ENCODE measurements at regions not wholly inside any gene's neighbourhood (a gene's known extent, or its start where the extent isn't known, plus 50 kb on each side); places are given as distances from the start of the nearest gene placed in this dataset.

DNA sequence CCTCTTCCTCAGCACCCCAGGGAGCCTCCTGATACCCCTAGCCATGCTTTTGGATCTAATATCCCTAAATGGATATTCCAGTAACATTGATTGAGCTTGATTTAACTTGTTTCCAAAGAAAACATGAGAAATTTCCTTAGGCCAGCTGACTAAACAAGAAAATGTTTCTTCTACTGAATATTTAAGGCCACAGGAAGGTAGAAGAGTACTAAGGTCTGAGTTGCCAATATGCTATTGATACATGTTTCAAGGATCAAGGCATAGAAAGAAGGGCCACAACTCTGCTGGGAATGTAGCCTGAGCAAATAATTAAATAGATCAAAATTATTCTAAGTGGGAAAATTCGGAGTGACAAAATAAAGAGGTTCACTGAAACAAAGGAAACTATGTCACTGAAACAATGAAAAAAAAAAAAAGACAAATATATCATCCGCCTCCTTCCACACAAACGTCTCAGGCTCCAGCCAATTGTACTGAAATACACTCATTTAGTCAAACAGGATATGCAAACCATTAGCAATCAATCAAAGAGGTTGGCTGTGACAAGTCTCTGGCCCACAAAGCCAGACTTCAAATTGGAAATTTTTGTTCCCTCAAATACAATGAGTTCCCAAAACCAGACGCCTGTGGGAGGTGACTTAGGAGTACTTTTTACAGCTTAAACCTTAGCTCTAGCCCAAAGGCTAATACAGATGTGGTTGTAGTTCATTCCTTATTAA lies 396.2 kb downstream of the HTR7 start:
- FAIRE-seq: no peak
- TF ChIP-seq, protein P1, sequence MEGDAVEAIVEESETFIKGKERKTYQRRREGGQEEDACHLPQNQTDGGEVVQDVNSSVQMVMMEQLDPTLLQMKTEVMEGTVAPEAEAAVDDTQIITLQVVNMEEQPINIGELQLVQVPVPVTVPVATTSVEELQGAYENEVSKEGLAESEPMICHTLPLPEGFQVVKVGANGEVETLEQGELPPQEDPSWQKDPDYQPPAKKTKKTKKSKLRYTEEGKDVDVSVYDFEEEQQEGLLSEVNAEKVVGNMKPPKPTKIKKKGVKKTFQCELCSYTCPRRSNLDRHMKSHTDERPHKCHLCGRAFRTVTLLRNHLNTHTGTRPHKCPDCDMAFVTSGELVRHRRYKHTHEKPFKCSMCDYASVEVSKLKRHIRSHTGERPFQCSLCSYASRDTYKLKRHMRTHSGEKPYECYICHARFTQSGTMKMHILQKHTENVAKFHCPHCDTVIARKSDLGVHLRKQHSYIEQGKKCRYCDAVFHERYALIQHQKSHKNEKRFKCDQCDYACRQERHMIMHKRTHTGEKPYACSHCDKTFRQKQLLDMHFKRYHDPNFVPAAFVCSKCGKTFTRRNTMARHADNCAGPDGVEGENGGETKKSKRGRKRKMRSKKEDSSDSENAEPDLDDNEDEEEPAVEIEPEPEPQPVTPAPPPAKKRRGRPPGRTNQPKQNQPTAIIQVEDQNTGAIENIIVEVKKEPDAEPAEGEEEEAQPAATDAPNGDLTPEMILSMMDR (IDR thresholded peaks at IDR 0.05; ENCODE audit: insufficient read depth, low read length, severe bottlenecking): no peak
- DNase-seq (ENCODE audit: low read depth): no peak
- Histone ChIP-seq H3K27me3 (ENCODE audit: control insufficient read depth, insufficient read depth, low read length) (no peaks in the 10 kb centered on the region), H3K36me3 (ENCODE audit: control insufficient read depth, insufficient read depth, low read length) (no peaks in the 10 kb centered on the region), H3K4me3 (ENCODE audit: low read depth, low read length) (no peak overlapping the region)

DNA sequence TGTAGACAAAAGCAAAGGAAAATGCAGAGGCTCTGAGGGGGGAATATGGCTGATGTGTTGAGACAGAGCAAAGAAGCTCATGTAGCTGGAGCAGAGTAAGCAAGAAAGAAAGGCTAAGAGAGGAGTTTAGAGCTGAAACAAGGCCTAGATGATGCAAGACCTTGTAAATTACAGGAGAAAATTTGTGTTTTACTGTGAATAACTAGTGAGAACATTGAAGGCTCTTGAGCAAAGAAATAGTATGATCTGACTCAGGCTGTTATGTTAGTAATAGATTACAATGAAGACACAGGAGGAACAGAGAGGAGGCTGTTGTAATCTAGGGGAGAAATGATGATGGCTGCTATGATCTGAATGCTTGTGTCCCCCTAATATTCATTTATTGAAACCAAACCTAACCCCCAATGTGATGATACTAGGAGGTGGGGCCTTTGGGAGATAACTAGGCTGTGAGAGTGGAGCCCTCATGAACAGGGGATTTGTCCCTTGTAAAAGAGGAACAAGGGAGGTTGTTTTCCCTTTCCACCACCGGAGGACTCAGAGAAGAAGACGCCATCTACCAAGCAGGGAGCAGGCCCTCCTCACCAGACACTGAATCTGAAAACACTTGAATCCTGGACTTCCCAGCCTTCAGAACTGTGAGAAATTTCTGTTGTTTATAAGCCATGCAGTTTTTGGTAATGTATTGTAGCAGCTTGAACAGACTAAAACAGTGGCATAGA lies 394.9 kb downstream of the HTR7 start:
- H3K36me3 ChIP-seq (ENCODE audit: control insufficient read depth, insufficient read depth, low read length): no peaks in the 10 kb centered on the region
- TF ChIP-seq, protein P1 (IDR thresholded peaks at IDR 0.05; ENCODE audit: insufficient read depth, low read length, severe bottlenecking): no peak
- FAIRE-seq: peak; percentile 18
- H3K27me3 ChIP-seq (ENCODE audit: control insufficient read depth, insufficient read depth, low read length): no peaks in the 10 kb centered on the region
- no peak overlapping the region for H3K4me3 ChIP-seq (ENCODE audit: low read depth, low read length)
- no peak for DNase-seq (ENCODE audit: low read depth)

DNA sequence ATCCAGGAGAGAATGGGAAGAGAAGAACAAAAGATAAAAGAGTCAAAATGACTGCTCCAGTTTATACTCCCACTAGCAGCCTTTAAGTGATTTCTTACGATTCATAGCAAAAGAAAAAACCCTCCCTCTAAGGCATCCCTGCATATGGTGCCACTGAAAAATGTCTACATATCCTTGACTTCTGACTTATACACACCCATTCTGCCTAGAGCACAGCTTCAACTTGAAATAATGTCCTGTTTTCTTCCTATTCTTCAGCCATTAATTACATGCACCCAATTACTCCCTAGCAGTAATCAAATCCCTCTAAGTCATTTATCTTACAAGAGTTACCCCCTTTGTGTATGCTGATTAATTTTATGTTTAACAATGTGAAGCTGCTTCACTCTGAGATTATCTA lies 393.5 kb downstream of the HTR7 start:
- H3K27me3 ChIP-seq (ENCODE audit: control insufficient read depth, insufficient read depth, low read length): no peaks in the 10 kb centered on the region
- FAIRE-seq: no peak
- no peak overlapping the region for H3K4me3 ChIP-seq (ENCODE audit: low read depth, low read length)
- H3K36me3 ChIP-seq (ENCODE audit: control insufficient read depth, insufficient read depth, low read length): no peaks in the 10 kb centered on the region
- TF ChIP-seq, protein P1 (IDR thresholded peaks at IDR 0.05; ENCODE audit: insufficient read depth, low read length, severe bottlenecking): no peak
- no peak for DNase-seq (ENCODE audit: low read depth)

DNA sequence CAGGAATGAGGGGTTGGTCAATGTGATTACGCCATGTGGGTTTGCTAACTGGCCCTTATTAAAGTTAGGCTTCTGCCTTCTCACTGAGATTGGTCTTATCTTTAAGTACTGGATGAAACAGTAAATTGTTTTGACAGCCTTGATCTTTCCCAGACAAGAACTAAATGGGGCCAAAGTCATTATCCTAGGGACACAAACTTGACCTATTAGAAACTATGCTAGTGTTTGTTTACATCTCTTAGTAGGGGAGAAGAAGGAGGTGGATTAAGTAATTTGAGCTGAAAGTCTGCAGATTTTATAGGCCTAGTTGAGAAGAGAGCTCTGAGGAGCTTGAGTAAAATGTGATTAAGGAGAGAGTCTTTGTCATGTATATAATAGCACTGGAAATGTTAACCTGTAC lies 386.9 kb downstream of the HTR7 start:
- Histone ChIP-seq H3K4me3 (ENCODE audit: low read depth, low read length) (no peak overlapping the region), H3K27me3 (ENCODE audit: control insufficient read depth, insufficient read depth, low read length) (no peaks in the 10 kb centered on the region), H3K36me3 (ENCODE audit: control insufficient read depth, insufficient read depth, low read length) (no peaks in the 10 kb centered on the region)
- TF ChIP-seq, protein P1 (IDR thresholded peaks at IDR 0.05; ENCODE audit: insufficient read depth, low read length, severe bottlenecking): no peak
- DNase-seq (ENCODE audit: low read depth) (no peak), FAIRE-seq (no peak)

DNA sequence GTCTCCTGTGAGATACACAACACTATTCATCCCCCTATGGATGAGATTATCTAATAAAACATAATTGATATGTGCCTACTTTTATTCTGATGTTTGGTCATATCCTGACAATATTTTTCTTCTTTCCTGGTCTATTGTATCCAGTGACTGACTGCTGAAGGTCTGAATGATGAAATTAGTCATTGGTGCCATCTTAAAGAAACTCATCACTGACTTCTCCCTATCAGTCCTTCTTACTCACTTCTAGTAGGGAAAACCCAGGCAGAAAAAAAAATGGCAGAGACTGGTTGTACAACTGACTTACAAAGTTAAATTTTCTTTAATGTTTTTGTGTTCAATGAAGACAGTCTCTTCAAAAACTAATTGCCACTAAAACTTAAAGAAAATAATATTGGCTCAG lies 377.4 kb downstream of the HTR7 start:
- Histone ChIP-seq H3K4me3 (ENCODE audit: low read depth, low read length) (no peak overlapping the region), H3K36me3 (ENCODE audit: control insufficient read depth, insufficient read depth, low read length) (no peaks in the 10 kb centered on the region), H3K27me3 (ENCODE audit: control insufficient read depth, insufficient read depth, low read length) (no peaks in the 10 kb centered on the region)
- FAIRE-seq (no peak), DNase-seq (ENCODE audit: low read depth) (peak; percentile 66)
- TF ChIP-seq, protein P1 (IDR thresholded peaks at IDR 0.05; ENCODE audit: insufficient read depth, low read length, severe bottlenecking): no peak
